ENCODE measurements at regions not wholly inside any gene's neighbourhood (a gene's known extent, or its start where the extent isn't known, plus 50 kb on each side); places are given as distances from the start of the nearest gene placed in this dataset.

DNA sequence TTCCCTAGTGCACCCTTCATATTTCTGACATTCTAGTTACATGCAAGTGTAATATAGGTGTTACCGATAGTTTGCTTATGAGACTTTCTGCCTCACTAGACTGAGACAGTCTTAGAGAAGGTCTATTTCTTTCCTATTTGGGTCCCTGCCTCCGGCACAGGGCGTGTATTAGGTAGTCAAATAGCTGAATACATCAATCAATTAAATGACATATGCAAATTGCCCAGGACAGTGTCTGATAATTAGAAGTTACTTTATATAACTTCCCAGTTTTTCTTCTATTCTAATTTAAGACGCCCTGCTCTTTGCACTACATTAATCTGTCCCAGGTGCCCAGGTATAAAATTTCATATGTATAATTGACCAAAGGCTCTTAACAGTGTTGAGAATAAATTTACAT lies 264.2 kb downstream of the RAB28 start:
- CTCF ChIA-PET = no interaction called here
- Histone ChIP-seq H3K4me2 (ENCODE audit: low read length) (no peak overlapping the region), H2AFZ (ENCODE audit: low read depth, low read length, poor library complexity, severe bottlenecking) (no peak overlapping the region), H3K27ac (ENCODE audit: low read depth, low read length) (no peak overlapping the region), H3K9me2 (ENCODE audit: insufficient read depth) (no peaks in the 10 kb centered on the region), H3K4me1 (ENCODE audit: control insufficient read depth in 1 of 2, insufficient read depth in 2 of 2, low read length in 2 of 2) (no peaks in the 10 kb centered on the region), H3K4me3 (replicated peaks in 1 of 2; ENCODE audit: low read depth in 1 of 2, low read length in 2 of 2) (no peak overlapping the region), H3K9ac (ENCODE audit: low read length) (no peak overlapping the region), H3K27me3 (ENCODE audit: insufficient read depth, low read length) (no peaks in the 10 kb centered on the region), H4K20me1 (ENCODE audit: insufficient read depth) (no peaks in the 10 kb centered on the region), H3K36me3 (ENCODE audit: control insufficient read depth in 1 of 2, insufficient read depth in 2 of 2, low read length in 2 of 2) (no peaks in the 10 kb centered on the region), H3K9me3 (ENCODE audit: control insufficient read depth in 1 of 2, insufficient read depth in 1 of 2, low read depth in 1 of 2, low read length in 2 of 2) (no peaks in the 10 kb centered on the region), H3K79me2 (ENCODE audit: insufficient read depth, low read length) (no peaks in the 10 kb centered on the region)
- POLR2A ChIA-PET = no interaction called here
- TF ChIP-seq ZNF274 (IDR thresholded peaks at IDR 0.05; ENCODE audit: low read depth, low read length) = no peak
- TF ChIP-seq FOSL1 (IDR thresholded peaks at IDR 0.05; ENCODE audit: low read depth) = no peak
- RAD21 ChIA-PET (ENCODE audit: low non-redundant PET in 1 of 2, low total read pairs in 2 of 2, uncharacterized antibody in 2 of 2, unreplicated experiment in 2 of 2) = no interaction called here
- no peak for ATAC-seq
- intact Hi-C loops (cut with micrococcal nuclease) = no loop called here
- DNase-seq (ENCODE audit: low read depth, low spot score) = no peak
- BruUV-seq (replicated peaks) = no TSS peak

DNA sequence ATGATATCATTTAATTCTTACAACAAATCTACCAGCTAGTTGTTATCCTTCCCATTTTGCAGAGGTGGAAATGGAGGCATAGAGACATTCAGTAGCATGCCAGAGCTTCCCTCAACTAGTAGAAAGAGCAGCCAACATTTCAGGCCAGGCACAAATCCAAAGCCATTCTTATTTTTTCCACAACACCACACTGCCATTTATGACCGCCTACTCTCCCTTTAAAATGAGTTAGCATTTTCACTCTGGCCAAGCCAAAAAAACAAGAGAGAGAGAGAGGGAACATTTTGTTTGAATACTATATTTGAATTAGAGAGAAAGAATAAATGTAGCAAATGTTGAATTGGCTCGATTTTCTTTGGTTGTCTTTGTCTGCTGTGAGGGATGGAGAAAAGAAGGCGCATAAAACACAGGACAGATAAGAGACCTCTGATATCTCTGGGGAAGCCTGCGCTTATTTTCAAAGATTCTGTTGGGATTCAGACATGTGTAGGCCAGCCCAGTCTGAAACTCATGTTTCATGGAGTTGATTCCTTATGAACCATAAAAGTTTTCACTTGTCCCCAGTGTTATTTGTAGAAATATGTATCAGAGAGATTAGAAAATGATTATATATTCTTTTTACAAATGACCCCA lies 265.7 kb downstream of the RAB28 start:
- BruUV-seq (replicated peaks) = no TSS peak
- Histone ChIP-seq H3K27me3 (ENCODE audit: insufficient read depth, low read length) (no peaks in the 10 kb centered on the region), H3K79me2 (ENCODE audit: insufficient read depth, low read length) (no peaks in the 10 kb centered on the region), H3K27ac (ENCODE audit: low read depth, low read length) (no peak overlapping the region), H3K4me2 (ENCODE audit: low read length) (no peak overlapping the region), H4K20me1 (ENCODE audit: insufficient read depth) (no peaks in the 10 kb centered on the region), H3K9me2 (ENCODE audit: insufficient read depth) (no peaks in the 10 kb centered on the region), H3K4me3 (replicated peaks in 1 of 2; ENCODE audit: low read depth in 1 of 2, low read length in 2 of 2) (no peak overlapping the region), H3K36me3 (ENCODE audit: control insufficient read depth in 1 of 2, insufficient read depth in 2 of 2, low read length in 2 of 2) (no peaks in the 10 kb centered on the region), H3K9ac (ENCODE audit: low read length) (no peak overlapping the region), H2AFZ (ENCODE audit: low read depth, low read length, poor library complexity, severe bottlenecking) (no peak overlapping the region), H3K4me1 (ENCODE audit: control insufficient read depth in 1 of 2, insufficient read depth in 2 of 2, low read length in 2 of 2) (no peaks in the 10 kb centered on the region), H3K9me3 (ENCODE audit: control insufficient read depth in 1 of 2, insufficient read depth in 1 of 2, low read depth in 1 of 2, low read length in 2 of 2) (no peaks in the 10 kb centered on the region)
- CTCF ChIA-PET = no interaction called here
- POLR2A ChIA-PET = no interaction called here
- intact Hi-C loops (cut with micrococcal nuclease) = no loop called here
- ATAC-seq = no peak
- no peak for DNase-seq (ENCODE audit: low read depth, low spot score)
- RAD21 ChIA-PET (ENCODE audit: low non-redundant PET in 1 of 2, low total read pairs in 2 of 2, uncharacterized antibody in 2 of 2, unreplicated experiment in 2 of 2) = no interaction called here
- TF ChIP-seq CEBPB (IDR thresholded peaks at IDR 0.05; ENCODE audit: low read depth) = no peak
- TF ChIP-seq SRF (IDR thresholded peaks at IDR 0.05; ENCODE audit: low read depth) = no peak
- no peak for TF ChIP-seq TCF7L2 (IDR thresholded peaks at IDR 0.05; ENCODE audit: borderline replicate concordance, extremely low read depth, insufficient read depth, insufficient read length)
